ENCODE measurements at regions not wholly inside any gene's neighbourhood (a gene's known extent, or its start where the extent isn't known, plus 50 kb on each side); places are given as distances from the start of the nearest gene placed in this dataset.

GRCh38 chr3:11716573-11717290 is 73.0 kb upstream of the VGLL4 start:
- Mint-ChIP-seq H3K27me3 (ENCODE audit: insufficient read depth, unreplicated experiment) (no peaks in the 10 kb centered on the region), H3K4me3 (ENCODE audit: unreplicated experiment) (peak overlapping the region; percentile 98), H3K9me3 (ENCODE audit: unreplicated experiment) (no peaks in the 10 kb centered on the region), H3K36me3 (ENCODE audit: insufficient read depth, unreplicated experiment) (peaks cover 4% of the 10 kb centered on the region), H3K4me1 (ENCODE audit: insufficient read depth, unreplicated experiment) (peaks cover 27% of the 10 kb centered on the region), H3K27ac (ENCODE audit: low read depth, unreplicated experiment) (peak overlapping the region; percentile 85)
- peak; percentile 63 for DNase-seq (ENCODE audit: unreplicated experiment)
- BruUV-seq (replicated peaks) = no TSS peak
- CTCF ChIA-PET = interaction anchor here (0.5 to 1.5 kb wide), 8 partner anchors 17 to 1493 kb away, joined by 3 to 4 read pairs (median 3); partner anchors contain the start of gene TAMM41
- TF ChIP-seq CTCF (IDR thresholded peaks at IDR 0.05; ENCODE audit: unreplicated experiment) = no peak
- POLR2A ChIA-PET = interaction anchor here (0.7 to 4.5 kb wide), 16 partner anchors 9 to 840 kb away, joined by 3 to 72 read pairs (median 6); partner anchors contain the start of genes MKRN2, TAMM41 and VGLL4
- intact Hi-C loops (cut with micrococcal nuclease) = loop anchor here (5.0 kb wide), 1 partner anchor 64 kb away; no protein-coding TSS in a partner anchor

GRCh38 chr3:11713171-11713570 is 69.5 kb upstream of the VGLL4 start:
- Mint-ChIP-seq H3K9me3 (ENCODE audit: unreplicated experiment) (no peaks in the 10 kb centered on the region), H3K36me3 (ENCODE audit: insufficient read depth, unreplicated experiment) (peaks cover 10% of the 10 kb centered on the region), H3K27ac (ENCODE audit: low read depth, unreplicated experiment) (peak overlapping the region; percentile 29), H3K4me1 (ENCODE audit: insufficient read depth, unreplicated experiment) (peaks cover 19% of the 10 kb centered on the region), H3K4me3 (ENCODE audit: unreplicated experiment) (peak overlapping the region; percentile 32), H3K27me3 (ENCODE audit: insufficient read depth, unreplicated experiment) (no peaks in the 10 kb centered on the region)
- peak; percentile 69 for DNase-seq (ENCODE audit: unreplicated experiment)
- POLR2A ChIA-PET = interaction anchor here (0.5 to 3.0 kb wide), 11 partner anchors 9 to 322 kb away, joined by 3 to 21 read pairs (median 3); no protein-coding TSS in a partner anchor
- no peak for TF ChIP-seq CTCF (IDR thresholded peaks at IDR 0.05; ENCODE audit: unreplicated experiment)
- intact Hi-C loops (cut with micrococcal nuclease) = no loop called here
- no TSS peak for BruUV-seq (replicated peaks)
- CTCF ChIA-PET = interaction anchor here (0.5 to 1.1 kb wide), 3 partner anchors 129 to 408 kb away, joined by 3 to 4 read pairs (median 3); no protein-coding TSS in a partner anchor

- intact Hi-C loops (cut with micrococcal nuclease) = no loop called here
- POLR2A ChIA-PET = interaction anchor here (0.7 to 3.0 kb wide), 10 partner anchors 9 to 112 kb away, joined by 3 to 21 read pairs (median 3); no protein-coding TSS in a partner anchor
- Mint-ChIP-seq H3K27ac (ENCODE audit: low read depth, unreplicated experiment) (peak overlapping the region; percentile 29), H3K4me1 (ENCODE audit: insufficient read depth, unreplicated experiment) (peaks cover 19% of the 10 kb centered on the region), H3K36me3 (ENCODE audit: insufficient read depth, unreplicated experiment) (peaks cover 11% of the 10 kb centered on the region), H3K4me3 (ENCODE audit: unreplicated experiment) (peak overlapping the region; percentile 32), H3K9me3 (ENCODE audit: unreplicated experiment) (no peaks in the 10 kb centered on the region), H3K27me3 (ENCODE audit: insufficient read depth, unreplicated experiment) (no peaks in the 10 kb centered on the region)
- CTCF ChIA-PET = interaction anchor here (1.1 kb wide), 1 partner anchor 333 kb away, joined by 4 read pairs; no protein-coding TSS in a partner anchor
- no peak for DNase-seq (ENCODE audit: unreplicated experiment)
- no peak for TF ChIP-seq CTCF (IDR thresholded peaks at IDR 0.05; ENCODE audit: unreplicated experiment)
- BruUV-seq (replicated peaks) = no TSS peak
Observed at GRCh38 chr3:11712646-11713045, 68.9 kb upstream of the VGLL4 start.

GRCh38 chr3:11711876-11712275 is 68.2 kb upstream of the VGLL4 start:
- peaks cover 19% of the 10 kb centered on the region for H3K4me1 Mint-ChIP-seq (ENCODE audit: insufficient read depth, unreplicated experiment)
- intact Hi-C loops (cut with micrococcal nuclease) = no loop called here
- DNase-seq (ENCODE audit: unreplicated experiment) = no peak
- BruUV-seq (replicated peaks) = no TSS peak
- peaks cover 15% of the 10 kb centered on the region for H3K36me3 Mint-ChIP-seq (ENCODE audit: insufficient read depth, unreplicated experiment)
- no peaks in the 10 kb centered on the region for H3K9me3 Mint-ChIP-seq (ENCODE audit: unreplicated experiment)
- TF ChIP-seq CTCF (IDR thresholded peaks at IDR 0.05; ENCODE audit: unreplicated experiment) = no peak
- ChIA-PET CTCF (interaction anchor here (1.0 to 1.1 kb wide), 2 partner anchors 39 to 333 kb away, joined by 3 to 4 read pairs; no protein-coding TSS in a partner anchor), POLR2A (interaction anchor here (0.8 to 3.0 kb wide), 4 partner anchors 11 to 134 kb away, joined by 3 to 21 read pairs (median 4); partner anchors contain the start of gene TAMM41)
- H3K4me3 Mint-ChIP-seq (ENCODE audit: unreplicated experiment) = no peak overlapping the region
- no peaks in the 10 kb centered on the region for H3K27me3 Mint-ChIP-seq (ENCODE audit: insufficient read depth, unreplicated experiment)
- H3K27ac Mint-ChIP-seq (ENCODE audit: low read depth, unreplicated experiment) = peak overlapping the region; percentile 29

All from MCF 10A (cell line).